ENCODE measurements at regions not wholly inside any gene's neighbourhood (a gene's known extent, or its start where the extent isn't known, plus 50 kb on each side); places are given as distances from the start of the nearest gene placed in this dataset.
"Not testable (repeated sequence)": the region's sequence is repeated elsewhere in the genome, so short reads cannot be mapped to it uniquely, and the experiment has no call there.

- no peak for TF ChIP-seq CTCF (IDR thresholded peaks at IDR 0.05)
- H3K27ac Mint-ChIP-seq (ENCODE audit: unreplicated experiment): no peak overlapping the region
- no peak for DNase-seq (ENCODE audit: low spot score)
- no peaks in the 10 kb centered on the region for H3K4me1 Mint-ChIP-seq (ENCODE audit: low read depth)
- peaks cover 39% of the 10 kb centered on the region for H3K27me3 Mint-ChIP-seq (ENCODE audit: low read depth)
- no peaks in the 10 kb centered on the region for H3K36me3 Mint-ChIP-seq (ENCODE audit: low read depth)
- no peak overlapping the region for H3K4me3 Mint-ChIP-seq (ENCODE audit: unreplicated experiment)
- no peaks in the 10 kb centered on the region for H3K9me3 Mint-ChIP-seq (ENCODE audit: low read depth)
Observed at GRCh38 chr1:101120868-101121267, 95.3 kb upstream of the DPH5 start.

DNA sequence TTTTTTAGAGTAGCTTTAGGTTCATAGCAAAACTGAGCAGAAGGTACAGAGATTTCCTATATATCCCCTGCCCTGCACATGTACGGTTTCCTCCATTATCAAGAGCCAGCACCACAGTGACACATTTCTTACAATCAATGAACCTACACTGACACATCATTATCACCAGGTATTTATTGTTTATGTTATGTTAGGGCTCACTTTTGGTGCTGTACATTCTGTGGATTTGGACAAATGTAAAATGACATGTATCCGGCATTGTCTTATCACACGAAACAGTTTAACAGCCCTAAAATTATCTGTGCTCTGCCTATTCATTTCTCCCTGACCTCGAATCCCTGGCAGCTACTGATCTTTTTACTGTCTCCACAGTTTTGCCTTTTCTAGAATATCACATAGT is 93.7 kb upstream of the DPH5 start:
- no peaks in the 10 kb centered on the region for H3K9me3 Mint-ChIP-seq (ENCODE audit: low read depth)
- peaks cover 34% of the 10 kb centered on the region for H3K27me3 Mint-ChIP-seq (ENCODE audit: low read depth)
- no peak overlapping the region for H3K27ac Mint-ChIP-seq (ENCODE audit: unreplicated experiment)
- no peak for DNase-seq (ENCODE audit: low spot score)
- TF ChIP-seq CTCF (IDR thresholded peaks at IDR 0.05): no peak
- no peaks in the 10 kb centered on the region for H3K36me3 Mint-ChIP-seq (ENCODE audit: low read depth)
- no peak overlapping the region for H3K4me3 Mint-ChIP-seq (ENCODE audit: unreplicated experiment)
- no peaks in the 10 kb centered on the region for H3K4me1 Mint-ChIP-seq (ENCODE audit: low read depth)

GRCh38 chr1:101116006-101116405 is 90.4 kb upstream of the DPH5 start:
- Mint-ChIP-seq H3K36me3 (ENCODE audit: low read depth) (no peaks in the 10 kb centered on the region), H3K4me3 (ENCODE audit: unreplicated experiment) (no peak overlapping the region), H3K27ac (ENCODE audit: unreplicated experiment) (no peak overlapping the region), H3K4me1 (ENCODE audit: low read depth) (no peaks in the 10 kb centered on the region), H3K27me3 (ENCODE audit: low read depth) (peaks cover 20% of the 10 kb centered on the region), H3K9me3 (ENCODE audit: low read depth) (no peaks in the 10 kb centered on the region)
- no peak for TF ChIP-seq CTCF (IDR thresholded peaks at IDR 0.05)
- no peak for DNase-seq (ENCODE audit: low spot score)

DNA sequence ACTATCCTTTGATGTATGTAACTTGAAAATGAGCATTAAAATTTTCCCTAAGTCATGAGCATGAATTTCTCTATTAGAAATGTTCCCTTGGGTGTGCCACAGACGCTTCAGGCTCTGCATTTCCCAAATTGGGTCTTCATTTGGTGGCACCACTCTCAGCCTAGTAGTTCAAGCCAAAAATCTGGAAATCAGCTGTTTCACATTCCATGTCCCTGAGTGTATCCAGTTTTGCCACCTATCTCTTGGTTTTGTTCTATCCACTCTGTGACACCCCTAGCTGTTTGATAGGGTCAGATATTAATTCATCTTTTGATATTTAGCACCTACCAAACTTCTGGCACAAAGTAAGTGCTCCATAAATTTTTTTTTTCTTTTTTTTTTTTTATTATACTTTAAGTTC is 89.5 kb upstream of the DPH5 start:
- no peak for TF ChIP-seq CTCF (IDR thresholded peaks at IDR 0.05)
- Mint-ChIP-seq H3K27me3 (ENCODE audit: low read depth) (peaks cover 20% of the 10 kb centered on the region), H3K9me3 (ENCODE audit: low read depth) (no peaks in the 10 kb centered on the region)

DNA sequence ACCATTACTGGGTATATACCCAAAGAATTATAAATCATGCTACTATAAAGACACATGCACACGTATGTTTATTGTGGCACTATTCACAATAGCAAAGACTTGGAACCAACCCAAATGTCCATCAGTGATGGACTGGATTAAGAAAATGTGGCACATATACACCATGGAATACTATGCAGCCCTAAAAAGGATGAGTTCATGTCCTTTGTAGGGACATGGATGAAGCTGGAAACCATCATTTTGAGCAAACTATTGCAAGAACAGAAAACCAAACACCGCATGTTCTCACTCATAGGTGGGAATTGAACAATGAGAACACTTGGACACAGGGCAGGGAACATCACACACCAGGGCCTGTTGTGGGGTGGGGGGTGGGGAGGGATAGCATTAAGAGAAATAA is 88.5 kb upstream of the DPH5 start:
- H3K27me3 Mint-ChIP-seq (ENCODE audit: low read depth): peaks cover 13% of the 10 kb centered on the region
- H3K4me1 Mint-ChIP-seq (ENCODE audit: low read depth); DNase-seq (ENCODE audit: low spot score); H3K9me3 Mint-ChIP-seq (ENCODE audit: low read depth); H3K27ac Mint-ChIP-seq (ENCODE audit: unreplicated experiment); H3K4me3 Mint-ChIP-seq (ENCODE audit: unreplicated experiment); H3K36me3 Mint-ChIP-seq (ENCODE audit: low read depth): not testable (repeated sequence)

More for the DNA sequence above, 89.5 kb upstream of the DPH5 start:
- Mint-ChIP-seq H3K27ac (ENCODE audit: unreplicated experiment) (no peak overlapping the region), H3K4me3 (ENCODE audit: unreplicated experiment) (no peak overlapping the region), H3K36me3 (ENCODE audit: low read depth) (no peaks in the 10 kb centered on the region), H3K4me1 (ENCODE audit: low read depth) (no peaks in the 10 kb centered on the region)
- no peak for DNase-seq (ENCODE audit: low spot score)

DNA sequence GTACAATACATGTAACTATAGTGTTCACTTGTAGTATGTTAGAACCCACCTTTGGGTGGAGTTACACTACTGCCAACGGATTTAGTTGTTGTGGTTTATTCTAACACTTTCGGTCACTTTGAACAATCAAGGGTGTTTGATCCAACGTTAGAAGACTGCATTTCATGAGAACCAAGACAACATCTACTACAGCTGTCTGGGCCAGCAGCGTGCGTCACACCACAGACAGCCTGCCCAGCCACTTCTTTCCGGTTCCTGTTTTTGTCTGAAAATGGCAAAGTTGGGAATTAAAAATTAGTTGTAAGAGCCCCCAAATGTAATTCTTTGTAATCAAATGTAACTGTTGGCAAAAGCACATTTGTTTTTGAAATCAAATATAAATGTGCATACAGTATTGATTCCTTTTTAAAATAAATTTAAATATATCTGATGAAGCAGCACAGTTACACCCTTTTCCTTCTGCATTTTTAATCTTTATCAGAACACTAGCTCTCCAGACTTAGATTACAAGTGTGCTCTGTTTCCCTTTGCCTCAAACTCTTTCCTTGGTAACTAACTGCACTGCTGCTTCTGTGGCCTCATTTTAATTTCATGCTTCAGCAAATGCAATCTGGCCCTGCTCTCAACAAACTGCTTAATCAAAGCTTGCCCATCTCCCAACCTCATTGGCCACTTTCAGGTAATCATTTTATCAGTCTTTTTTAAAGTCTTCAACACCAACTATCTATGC is 86.6 kb upstream of the DPH5 start:
- no peaks in the 10 kb centered on the region for H3K36me3 Mint-ChIP-seq (ENCODE audit: low read depth)
- no peaks in the 10 kb centered on the region for H3K4me1 Mint-ChIP-seq (ENCODE audit: low read depth)
- DNase-seq (ENCODE audit: low spot score): no peak
- H3K27ac Mint-ChIP-seq (ENCODE audit: unreplicated experiment): no peak overlapping the region
- H3K4me3 Mint-ChIP-seq (ENCODE audit: unreplicated experiment): no peak overlapping the region
- TF ChIP-seq CTCF (IDR thresholded peaks at IDR 0.05): no peak
- H3K9me3 Mint-ChIP-seq (ENCODE audit: low read depth): no peaks in the 10 kb centered on the region
- peaks cover 12% of the 10 kb centered on the region for H3K27me3 Mint-ChIP-seq (ENCODE audit: low read depth)
